PFSK-1 (cell line): ENCODE measurements at regions not wholly inside any gene's neighbourhood (a gene's known extent, or its start where the extent isn't known, plus 50 kb on each side); places are given as distances from the start of the nearest gene placed in this dataset.

Experiments
- POLR2AphosphoS5 ChIP-seq: IDR thresholded peaks from 2 replicates; pipeline ENCODE4 v1.6.1; 2012; ENCODE audit warnings: low read depth, mild to moderate bottlenecking, control low read depth, low read length, moderate library complexity
- TAF1 ChIP-seq: IDR thresholded peaks from 2 replicates; pipeline ENCODE4 v1.6.1; 2012; ENCODE audit warnings: low read length, control low read depth, borderline replicate concordance; ENCODE audit not compliant: insufficient read depth

GRCh38 chr10:118910702-118911101 lies 118.8 kb upstream of the NANOS1 start:
- TF ChIP-seq POLR2AphosphoS5: no peak
- no peak for TF ChIP-seq TAF1
